HG03139 (cell line): ENCODE measurements at regions not wholly inside any gene's neighbourhood (a gene's known extent, or its start where the extent isn't known, plus 50 kb on each side); places are given as distances from the start of the nearest gene placed in this dataset.

Source experiments
- ATAC-seq: cut with Tn5 transposase; IDR thresholded peaks from one replicate; pipeline ENCODE4 v1.9.1; 2021; ENCODE audit not compliant: unreplicated experiment

DNA sequence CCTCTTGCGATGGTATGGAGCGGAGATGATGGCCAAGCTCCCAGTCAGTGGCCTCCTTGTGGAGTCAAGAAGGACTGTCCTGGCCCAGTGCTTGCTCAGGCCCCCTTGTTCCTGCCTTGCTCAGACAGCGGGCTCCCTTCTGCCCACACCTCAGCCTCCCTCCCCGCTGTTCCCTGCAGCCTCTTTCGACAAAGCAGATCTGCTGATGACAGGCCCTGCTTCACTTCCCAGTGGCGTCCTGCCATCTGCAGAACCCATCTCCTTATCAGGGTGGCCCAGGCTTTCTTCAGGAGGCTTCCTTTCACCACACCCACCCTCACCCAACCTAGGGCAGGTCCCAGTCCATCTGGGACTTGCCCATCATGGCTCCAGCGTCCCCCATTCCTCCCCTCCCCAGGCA, 80.0 kb downstream of the CLDN34 start:
- ATAC-seq: no peak

GRCh38 chrX:10047631-10048030, 80.5 kb downstream of the CLDN34 start:
- ATAC-seq: no peak

DNA sequence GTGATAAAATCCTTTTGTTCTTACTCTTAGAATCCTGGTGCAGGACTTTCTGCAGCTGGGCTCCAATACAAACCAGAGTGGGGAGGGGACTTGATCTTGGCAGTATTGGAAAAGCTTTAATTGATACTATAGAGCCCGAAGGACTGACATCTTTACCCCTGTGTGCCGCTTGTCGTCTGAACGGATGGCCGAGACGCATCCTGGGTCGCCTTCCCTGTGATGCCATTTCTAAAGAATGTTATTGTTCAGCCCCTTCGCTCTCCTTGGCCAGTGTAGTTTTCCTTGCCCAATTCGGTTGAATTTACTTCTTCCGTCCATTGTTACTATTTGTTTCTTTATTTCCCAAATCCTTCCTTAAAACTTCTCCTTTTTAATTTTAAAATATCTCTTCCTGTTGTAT, 80.9 kb downstream of the CLDN34 start:
- no peak for ATAC-seq

- no peak for ATAC-seq
These were observed 81.5 kb downstream of the CLDN34 start for GRCh38 chrX:10048707-10049106.

GRCh38 chrX:10049236-10049635, 82.1 kb downstream of the CLDN34 start:
- ATAC-seq: no peak

GRCh38 chrX:10050481-10050880, 83.3 kb downstream of the CLDN34 start:
- no peak for ATAC-seq

DNA sequence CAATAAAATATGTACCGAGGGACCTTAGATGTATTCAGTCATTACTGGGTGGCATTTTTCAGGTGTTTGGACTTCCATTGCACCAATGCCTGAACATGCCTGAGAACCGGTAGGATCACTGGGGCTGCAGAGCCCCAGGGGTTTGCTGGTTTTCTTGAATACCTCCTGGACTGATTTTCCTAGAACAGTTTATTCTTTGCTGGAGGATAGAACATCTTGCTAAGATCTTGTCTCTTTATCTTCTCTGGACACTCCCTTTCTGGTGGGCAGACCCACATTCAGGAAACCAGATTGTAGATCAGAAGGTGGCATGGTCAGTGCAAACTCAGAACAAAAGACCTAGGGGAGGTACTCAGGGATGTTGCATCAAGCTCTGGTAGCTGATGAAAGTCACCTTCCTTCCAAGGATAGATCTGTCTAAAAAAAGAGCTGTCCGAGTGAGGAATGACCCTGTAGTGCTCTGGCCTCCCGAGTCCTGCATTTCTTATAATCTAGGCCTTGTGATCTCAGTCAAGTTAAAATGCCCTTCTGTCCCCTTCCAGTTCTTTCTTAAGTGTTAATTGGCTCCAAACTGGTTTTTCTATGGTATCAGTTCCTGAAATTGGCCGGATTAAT, 84.8 kb downstream of the CLDN34 start:
- ATAC-seq: no peak

DNA sequence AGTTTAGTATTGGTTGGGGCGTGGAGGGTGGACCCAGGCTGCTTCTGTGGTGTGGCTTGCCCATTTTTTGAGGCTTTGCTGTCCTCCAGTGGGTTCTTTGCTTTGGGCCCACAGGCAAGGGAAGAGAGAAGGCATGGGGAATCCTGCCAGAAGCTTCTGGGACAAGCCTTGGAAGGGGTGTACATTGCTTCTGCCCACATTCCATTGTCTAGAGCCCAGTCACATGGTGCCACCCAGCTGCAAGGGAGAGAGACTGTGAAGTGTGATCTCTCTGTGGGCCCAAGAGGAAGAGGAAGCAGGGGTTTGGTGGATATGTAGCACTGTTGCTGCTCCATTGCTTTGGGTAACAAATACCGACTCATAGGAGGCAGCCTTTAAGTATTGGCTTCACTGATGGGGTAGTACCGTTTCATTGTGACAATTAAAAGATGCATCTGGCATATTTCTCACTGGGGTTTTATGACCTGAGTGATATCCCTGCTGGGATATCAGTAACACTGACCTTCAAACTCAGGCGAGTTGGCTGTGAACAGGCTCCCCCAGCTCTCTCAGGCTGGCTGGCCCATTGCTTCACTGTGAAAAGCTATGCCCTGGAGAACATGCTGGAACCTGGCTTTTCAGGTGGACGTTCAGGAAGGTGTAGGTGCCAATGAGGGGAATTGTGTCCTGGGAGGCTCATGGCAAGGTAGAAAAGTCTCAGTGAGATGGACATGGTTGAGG, 85.9 kb downstream of the CLDN34 start:
- no peak for ATAC-seq

- ATAC-seq: no peak
These were observed 87.2 kb downstream of the CLDN34 start for GRCh38 chrX:10054396-10054795.

GRCh38 chrX:10055430-10055829, 88.3 kb downstream of the CLDN34 start:
- no peak for ATAC-seq

- ATAC-seq: peak; percentile 56
These were observed 94.4 kb upstream of the CLCN4 start for GRCh38 chrX:10062352-10062751.

GRCh38 chrX:10062980-10063379, 93.8 kb upstream of the CLCN4 start:
- no peak for ATAC-seq

DNA sequence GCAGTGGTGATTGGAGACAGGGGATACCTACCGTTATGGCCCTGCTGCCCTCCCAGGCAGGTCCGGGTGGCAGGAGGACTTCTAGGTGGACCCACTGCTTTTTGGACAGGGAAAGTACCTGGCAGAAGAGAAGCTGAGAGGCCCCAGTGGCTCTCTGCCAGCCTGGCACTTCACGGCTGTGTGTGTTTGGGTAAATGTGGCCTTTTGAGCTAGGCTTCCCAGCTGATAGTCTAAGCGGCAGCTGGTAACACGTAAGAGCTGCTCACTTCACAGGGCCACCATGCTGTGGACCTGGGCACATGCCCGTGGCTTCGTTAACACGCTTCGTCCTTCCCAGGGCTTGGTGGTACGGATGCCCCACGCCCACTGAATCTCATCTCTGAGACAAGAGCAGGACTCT, 92.0 kb upstream of the CLCN4 start:
- no peak for ATAC-seq

DNA sequence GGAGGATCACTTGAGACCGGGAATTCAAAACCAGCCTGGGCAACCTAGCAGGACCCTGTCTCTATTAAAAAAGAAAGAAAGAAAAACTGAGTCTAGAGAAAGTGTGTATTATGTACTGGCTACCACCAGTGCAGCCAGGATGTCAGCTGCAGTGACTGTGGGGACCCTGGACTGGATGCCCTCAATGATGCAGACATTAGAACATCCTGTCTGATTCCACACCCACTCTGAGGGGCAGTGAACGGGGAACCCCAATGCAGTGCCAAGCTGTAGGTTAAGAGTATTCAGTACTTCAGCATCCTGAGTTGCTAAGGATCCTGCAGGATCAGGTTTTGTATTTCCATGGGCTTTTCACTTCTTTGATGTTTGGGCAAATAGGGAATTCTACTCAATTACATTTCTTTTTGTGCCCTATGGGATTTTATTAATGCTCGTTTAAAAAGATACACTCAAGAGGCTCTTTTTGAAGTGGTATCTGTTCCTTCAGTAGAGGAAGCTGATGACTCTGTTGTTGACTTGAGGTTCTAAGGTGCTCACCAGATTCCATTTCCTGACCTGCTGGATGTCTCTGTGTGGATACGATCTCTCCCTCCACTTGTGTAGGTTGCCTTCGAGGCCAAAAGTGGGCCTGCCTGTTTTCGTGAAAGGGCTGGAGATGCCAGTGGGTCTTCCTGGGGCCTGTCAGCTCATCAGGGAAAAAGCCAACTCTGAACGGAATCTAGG, 85.9 kb upstream of the CLCN4 start:
- ATAC-seq: no peak

DNA sequence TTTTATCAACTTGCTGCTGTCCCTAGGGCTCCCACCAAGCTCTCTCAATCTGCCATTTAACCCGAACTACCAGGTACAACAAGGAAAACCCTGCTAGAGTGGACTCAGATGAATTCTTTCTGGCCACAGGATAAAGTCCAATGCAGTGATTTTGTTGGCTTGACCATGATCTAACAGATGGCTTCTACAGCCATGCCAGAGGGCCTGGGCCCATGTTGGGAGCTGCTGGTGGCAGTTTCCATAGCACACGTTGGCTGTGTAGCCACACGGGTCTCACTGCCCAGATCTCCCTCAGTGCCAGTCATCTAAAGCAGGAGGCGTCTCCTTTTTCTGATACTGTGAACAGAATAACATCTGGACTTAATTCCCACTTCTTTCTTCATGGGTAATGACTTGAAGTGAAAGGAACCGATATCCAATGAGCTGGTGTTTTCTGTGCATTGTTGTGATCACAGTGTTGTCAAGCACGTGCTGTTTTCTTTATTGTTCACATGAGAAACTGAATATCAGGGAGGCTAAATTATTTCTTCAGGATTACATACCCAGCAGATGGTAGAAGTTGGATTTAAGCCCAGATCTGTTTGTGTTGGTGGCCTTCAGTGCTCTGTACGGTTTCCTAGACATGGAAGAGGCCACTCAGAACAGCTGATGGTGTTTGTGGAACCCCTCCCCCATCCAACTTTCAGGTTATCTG, 85.2 kb upstream of the CLCN4 start:
- no peak for ATAC-seq

DNA sequence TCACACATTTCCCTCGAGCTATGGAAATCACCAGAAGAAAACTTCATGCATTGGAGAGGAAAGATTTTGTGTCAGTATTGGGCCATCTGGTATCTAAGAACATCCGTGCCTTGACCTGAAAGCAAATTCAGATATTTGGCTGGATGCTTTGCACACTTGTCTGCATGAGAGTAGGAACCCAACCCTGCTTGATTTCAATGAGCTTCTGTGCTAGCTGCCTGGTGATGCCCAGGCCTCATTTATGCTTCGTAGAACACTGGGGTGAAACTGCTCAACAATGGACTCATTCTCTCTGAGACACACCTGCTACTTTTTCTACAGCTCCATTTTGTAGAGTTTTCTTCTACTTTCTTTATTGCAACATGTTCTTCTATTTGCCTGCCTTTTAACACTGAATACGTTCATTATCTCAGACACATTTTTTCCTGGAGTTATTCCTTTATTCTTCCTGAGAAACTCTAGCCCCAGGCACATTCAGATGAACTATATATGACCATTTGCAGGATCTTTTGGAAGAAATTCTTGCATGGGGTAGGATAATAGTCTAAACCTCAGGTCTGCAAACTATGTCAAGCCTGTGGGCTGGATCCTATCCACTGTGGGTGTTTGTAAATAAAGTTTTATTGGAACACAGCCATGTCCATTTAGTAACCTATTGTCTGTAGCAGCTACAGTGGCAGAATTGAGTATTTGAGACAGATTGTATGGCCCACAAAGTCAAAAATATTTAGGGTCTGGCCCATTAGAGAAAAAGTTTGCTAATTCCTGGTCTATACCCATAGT, 83.8 kb upstream of the CLCN4 start:
- no peak for ATAC-seq

DNA sequence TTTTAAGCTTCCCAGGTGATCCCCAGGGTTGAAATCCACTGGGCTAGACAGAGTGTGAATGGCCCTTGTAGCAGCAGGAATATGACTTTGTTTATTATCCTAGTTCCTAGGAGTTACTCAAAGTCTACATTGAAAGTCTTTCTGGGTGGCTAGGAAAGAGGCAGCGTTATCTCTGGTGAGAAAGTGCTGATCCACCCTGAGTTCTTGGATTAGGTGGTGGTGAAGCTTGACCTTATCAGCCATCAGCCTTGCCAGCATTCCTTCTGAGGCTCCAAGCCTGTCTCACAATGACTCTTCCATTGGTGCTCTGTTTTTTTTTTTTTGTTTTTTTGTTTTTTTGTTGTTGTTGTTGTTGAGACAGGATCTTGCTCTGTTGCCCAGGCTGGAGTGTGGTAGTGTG, 83.1 kb upstream of the CLCN4 start:
- ATAC-seq: no peak

- ATAC-seq: no peak
These were observed 82.4 kb upstream of the CLCN4 start for GRCh38 chrX:10074241-10074941.

DNA sequence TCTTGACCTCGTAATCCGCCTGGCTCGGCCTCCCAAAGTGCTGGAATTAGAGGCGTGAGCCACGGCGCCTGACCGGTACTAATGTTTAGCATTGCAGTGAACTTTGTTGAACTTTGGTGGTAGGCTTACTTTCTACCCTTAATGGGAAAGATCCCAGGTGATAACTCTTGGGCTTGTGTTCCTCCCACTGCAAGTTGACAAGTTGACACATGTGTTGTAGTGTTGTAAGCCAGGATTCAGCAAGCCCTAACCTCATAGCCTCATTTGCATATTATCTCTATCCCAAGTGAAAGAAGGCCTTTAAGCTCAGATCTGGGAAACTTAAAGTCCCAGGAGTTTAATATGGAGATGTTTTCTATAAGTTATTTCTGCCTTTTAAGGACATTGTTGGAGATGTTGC, 80.0 kb upstream of the CLCN4 start:
- ATAC-seq: no peak

- no peak for ATAC-seq
These were observed 79.2 kb upstream of the CLCN4 start for GRCh38 chrX:10077425-10078188.
